ENCODE measurements at regions not wholly inside any gene's neighbourhood (a gene's known extent, or its start where the extent isn't known, plus 50 kb on each side); places are given as distances from the start of the nearest gene placed in this dataset.

- TF ChIP-seq, protein P1, sequence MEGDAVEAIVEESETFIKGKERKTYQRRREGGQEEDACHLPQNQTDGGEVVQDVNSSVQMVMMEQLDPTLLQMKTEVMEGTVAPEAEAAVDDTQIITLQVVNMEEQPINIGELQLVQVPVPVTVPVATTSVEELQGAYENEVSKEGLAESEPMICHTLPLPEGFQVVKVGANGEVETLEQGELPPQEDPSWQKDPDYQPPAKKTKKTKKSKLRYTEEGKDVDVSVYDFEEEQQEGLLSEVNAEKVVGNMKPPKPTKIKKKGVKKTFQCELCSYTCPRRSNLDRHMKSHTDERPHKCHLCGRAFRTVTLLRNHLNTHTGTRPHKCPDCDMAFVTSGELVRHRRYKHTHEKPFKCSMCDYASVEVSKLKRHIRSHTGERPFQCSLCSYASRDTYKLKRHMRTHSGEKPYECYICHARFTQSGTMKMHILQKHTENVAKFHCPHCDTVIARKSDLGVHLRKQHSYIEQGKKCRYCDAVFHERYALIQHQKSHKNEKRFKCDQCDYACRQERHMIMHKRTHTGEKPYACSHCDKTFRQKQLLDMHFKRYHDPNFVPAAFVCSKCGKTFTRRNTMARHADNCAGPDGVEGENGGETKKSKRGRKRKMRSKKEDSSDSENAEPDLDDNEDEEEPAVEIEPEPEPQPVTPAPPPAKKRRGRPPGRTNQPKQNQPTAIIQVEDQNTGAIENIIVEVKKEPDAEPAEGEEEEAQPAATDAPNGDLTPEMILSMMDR (IDR thresholded peaks at IDR 0.05; ENCODE audit: poor library complexity) = no peak
- TF ChIP-seq EZH2 (IDR thresholded peaks at IDR 0.05; ENCODE audit: borderline replicate concordance) = no peak
- TF ChIP-seq EZH2phosphoT487 (IDR thresholded peaks at IDR 0.05; ENCODE audit: low read depth, severe bottlenecking, unreplicated experiment) = no peak
Observed at GRCh38 chr2:204023088-204023487, 86.5 kb downstream of the ICOS start.
